Iris pigment epithelial cell (primary cell): ENCODE measurements at regions not wholly inside any gene's neighbourhood (a gene's known extent, or its start where the extent isn't known, plus 50 kb on each side); places are given as distances from the start of the nearest gene placed in this dataset.
"Not testable (repeated sequence)": the region's sequence is repeated elsewhere in the genome, so short reads cannot be mapped to it uniquely, and the experiment has no call there.

Experiments
- DNase-seq: peaks from one replicate; pipeline ENCODE4 v3.0.0-alpha.2; 2011; ENCODE audit warnings: low read depth

- DNase-seq = no peak
These were observed 2031.8 kb upstream of the CDH6 start for GRCh38 chr5:29161399-29162291.

DNA sequence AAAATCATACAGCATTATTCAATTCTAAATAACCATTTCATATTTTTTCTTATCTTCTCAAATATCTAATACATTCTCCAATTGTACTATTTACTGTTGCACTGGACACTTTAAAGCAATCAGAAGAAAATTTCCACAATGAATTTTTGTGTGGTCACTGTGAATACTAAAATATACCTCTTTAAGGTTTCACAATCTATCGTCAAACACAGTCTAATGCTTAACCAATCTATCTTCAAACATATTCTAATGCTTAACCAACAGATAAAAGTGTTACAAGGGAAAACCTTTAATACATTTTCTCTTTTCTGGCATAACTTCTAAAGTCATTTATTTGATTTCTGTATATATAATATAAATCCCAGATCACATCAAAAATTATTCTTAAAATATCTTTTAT is 2035.5 kb upstream of the CDH6 start:
- no peak for DNase-seq

DNA sequence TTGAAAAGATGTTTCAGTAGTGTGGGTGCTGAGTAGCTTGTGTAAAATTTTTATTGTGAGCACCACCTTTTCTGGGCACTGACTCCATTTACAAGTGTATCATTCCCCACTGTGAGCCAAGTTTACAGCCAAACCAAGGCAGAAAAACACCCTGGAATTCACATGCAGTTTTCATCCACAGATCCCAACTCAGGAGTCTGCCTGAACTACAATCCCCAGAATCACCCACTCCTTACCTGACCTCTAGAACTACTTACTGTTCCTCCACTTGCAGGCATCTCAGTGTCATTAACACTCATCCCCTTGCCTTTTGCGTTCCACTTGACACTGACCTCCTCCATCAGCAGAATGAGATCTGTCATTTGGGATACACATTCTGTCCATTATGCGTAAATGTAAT is 2042.6 kb upstream of the CDH6 start:
- DNase-seq = no peak

- no peak for DNase-seq
These were observed 2044.9 kb upstream of the CDH6 start for GRCh38 chr5:29148581-29148980.

DNA sequence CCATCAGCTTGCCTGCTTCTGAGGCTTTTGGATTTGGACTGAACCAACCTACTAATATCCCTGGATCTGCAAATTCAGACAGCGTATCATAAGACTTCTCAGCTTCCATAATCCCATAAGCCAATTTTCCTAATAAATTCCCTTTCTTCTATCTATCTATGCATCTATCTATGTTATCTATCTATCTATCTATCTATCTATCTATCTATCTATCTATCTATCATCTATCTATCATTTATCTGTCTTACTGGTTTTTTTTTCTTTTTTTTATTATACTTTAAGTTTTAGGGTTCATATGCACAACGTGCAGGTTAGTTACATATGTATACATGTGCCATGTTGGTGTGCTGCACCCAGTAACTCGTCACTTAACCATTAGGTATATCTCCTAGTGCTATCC is 2045.4 kb upstream of the CDH6 start:
- no peak for DNase-seq

DNA sequence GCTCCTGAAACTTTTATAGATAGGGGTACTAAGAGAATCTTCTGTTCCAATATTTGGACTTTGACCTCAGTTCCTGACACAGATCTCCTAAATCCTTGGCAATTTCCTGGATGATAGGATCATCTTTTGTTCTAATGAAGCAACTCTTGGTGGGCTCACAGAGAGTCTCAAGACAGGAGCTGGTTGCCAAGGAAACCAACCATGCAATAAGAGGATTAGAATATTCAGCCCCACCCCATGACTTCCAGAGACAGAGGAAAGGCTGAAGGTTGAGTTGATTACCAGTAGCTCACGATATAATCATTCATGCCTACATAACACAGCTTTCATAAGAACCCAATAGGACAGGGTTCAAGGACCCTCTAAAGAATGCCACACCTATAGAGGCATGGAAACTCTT is 2050.2 kb upstream of the CDH6 start:
- no peak for DNase-seq

DNA sequence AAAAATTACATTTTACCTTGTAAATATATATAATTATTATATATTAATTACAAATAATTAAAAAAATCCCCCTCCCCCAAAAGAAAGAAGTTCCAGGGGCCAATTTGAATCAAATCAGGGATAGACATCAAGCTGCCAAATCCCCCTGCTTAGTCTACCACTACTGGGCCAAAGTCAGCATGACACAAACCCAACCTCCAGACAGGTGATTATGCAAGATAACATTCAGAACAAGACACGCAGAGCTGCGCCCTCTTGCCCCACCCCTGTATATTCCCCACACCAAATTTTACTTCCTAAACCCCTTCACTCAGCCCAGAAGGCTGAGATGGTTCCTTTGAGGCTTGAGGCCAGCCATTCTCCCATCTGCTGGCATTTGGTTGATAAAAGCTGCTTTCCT is 2059.1 kb upstream of the CDH6 start:
- DNase-seq = no peak

DNA sequence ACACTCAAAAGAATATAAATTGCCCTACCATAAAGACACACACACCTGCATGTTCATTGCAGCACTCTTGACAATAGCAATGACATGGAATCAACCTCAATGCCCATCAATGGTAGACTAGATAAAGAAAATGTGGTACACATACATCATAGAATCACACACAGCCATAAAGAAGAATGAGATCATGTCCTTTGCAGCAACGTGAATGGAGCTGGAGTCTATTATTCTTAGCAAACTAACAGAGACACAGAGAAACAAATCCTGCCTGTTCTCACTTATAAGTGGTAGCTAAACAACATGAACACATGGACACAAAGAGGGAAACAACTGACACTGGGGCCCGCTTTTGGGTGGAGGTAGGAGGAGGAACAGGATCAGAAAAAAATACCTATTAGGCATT is 2062.2 kb upstream of the CDH6 start:
- no peak for DNase-seq

- DNase-seq = no peak
These were observed 2062.7 kb upstream of the CDH6 start for GRCh38 chr5:29130786-29131185.

- DNase-seq = not testable (repeated sequence)
These were observed 2065.8 kb upstream of the CDH6 start for GRCh38 chr5:29127524-29128156.

DNA sequence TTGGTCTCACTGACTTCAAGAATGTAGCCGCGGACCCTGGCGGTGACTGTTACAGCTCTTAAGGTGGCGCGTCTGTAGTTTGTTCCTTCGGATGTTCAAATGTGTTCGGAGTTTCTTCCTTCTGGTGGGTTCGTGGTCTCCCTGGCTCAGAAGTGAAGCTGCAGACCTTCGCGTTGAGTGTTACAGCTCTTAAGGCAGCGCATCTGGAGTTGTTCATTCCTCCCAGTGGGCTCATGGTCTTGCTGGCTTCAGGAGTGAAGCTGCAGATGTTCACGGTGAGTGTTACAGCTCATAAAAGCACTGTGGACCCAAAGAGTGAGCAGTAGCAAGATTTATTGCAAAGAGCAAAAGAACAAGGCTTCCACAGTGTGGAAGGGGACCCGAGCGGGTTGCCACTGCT is 2067.0 kb upstream of the CDH6 start:
- not testable (repeated sequence) for DNase-seq

- no peak for DNase-seq
These were observed 2071.2 kb upstream of the CDH6 start for GRCh38 chr5:29122306-29122705.

GRCh38 chr5:29114331-29114768 is 2076.0 kb upstream of the CDH9 start:
- DNase-seq = no peak

GRCh38 chr5:29113516-29113915 is 2075.1 kb upstream of the CDH9 start:
- no peak for DNase-seq

DNA sequence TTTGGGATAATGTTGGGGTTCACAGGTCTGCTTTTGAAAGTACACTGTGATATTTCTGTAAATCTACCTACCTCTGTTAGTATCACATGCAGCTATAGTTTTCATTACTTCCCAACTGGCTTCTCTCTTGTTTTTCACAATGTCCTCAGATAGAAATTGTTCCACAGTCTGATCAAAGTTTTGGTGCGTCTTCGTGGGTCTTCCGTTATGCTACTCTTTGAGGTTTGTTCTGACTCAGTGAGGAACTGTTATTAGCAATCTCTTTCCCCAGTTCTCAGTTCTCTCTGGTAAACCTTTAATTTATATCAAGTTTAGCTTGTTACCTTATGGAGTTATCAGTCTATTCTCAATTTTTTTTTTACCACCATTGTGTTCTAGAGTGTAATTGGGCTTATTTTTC is 2061.2 kb upstream of the CDH9 start:
- no peak for DNase-seq

- DNase-seq = no peak
These were observed 2051.3 kb upstream of the CDH9 start for GRCh38 chr5:29089591-29090130.

DNA sequence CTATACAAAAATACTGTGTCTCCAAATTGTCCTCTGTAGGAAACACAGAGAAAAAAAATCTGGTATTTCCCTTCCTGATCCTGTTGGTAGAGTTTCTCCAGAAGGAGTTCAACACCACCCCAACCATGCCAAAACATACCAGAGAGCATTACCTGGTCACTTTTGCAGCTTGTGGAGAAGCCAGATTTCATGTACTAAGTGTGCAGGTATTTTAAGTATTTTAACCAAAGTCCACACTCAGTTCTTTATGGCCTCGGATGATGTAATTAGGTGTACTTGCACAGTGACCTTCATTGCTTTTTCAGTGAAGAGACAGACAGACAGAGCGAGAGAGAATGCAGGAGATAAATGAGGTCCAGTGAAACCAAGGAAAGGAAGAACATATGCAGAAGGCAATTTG is 2046.8 kb upstream of the CDH9 start:
- no peak for DNase-seq

GRCh38 chr5:29079771-29080170 is 2041.4 kb upstream of the CDH9 start:
- DNase-seq = no peak

GRCh38 chr5:29077451-29077850 is 2039.1 kb upstream of the CDH9 start:
- DNase-seq = peak; percentile 3

GRCh38 chr5:29069104-29069402 is 2030.7 kb upstream of the CDH9 start:
- no peak for DNase-seq

DNA sequence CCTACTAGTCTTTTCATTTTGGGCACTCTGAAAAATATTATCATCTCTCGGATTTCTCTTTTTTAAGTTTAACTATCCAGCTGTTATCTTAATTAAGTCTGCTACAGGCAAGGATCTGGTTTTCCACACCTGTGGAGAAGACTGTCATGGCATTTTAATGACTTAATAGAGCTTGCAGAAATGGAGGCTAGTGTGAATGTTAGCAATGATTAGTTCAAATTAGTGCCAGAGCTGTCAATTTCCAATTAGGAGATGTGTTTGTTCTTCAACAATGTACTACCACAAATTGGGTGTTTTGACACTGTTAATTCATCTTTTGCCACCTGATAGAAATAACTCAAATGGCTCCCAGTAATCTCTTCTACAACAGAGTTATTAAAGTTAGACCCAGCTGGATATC is 2023.0 kb upstream of the CDH9 start:
- DNase-seq = no peak

DNA sequence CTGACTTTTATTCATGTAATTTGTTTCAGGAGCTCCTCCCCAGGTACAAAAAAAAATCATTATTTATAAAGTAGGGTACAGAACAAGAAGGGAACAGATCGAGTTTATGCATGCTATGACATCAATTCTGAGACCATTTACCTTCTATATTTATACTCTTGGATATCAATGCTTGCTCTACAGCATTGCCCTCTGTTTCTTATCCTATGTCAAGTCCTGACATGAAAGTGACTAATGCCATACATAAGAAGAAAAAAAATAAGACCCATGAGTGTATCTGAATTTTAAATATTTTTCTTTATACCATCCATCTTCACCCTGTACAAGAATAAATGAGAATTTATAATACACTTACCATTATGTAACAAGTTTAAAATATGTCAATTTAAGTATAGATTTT is 2016.3 kb upstream of the CDH9 start:
- DNase-seq = no peak

DNA sequence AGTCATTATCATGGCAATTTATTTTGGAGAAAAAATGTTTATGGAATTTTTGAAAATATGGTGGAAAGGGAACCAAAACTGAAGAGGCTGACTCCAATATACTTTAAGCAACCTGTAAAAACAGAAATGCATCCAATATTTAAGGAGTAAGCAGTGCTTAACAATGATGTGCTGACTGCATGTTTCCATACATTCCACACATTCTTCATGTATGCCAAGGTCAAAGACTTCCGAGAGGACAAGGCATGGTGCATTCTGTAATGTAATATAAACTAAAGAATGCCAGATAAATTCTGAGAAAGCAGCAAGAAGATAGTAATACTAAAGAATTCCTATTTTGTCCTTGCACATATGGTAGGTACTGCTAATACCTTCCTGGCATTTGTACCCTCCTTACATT is 2015.9 kb upstream of the CDH9 start:
- DNase-seq = no peak

DNA sequence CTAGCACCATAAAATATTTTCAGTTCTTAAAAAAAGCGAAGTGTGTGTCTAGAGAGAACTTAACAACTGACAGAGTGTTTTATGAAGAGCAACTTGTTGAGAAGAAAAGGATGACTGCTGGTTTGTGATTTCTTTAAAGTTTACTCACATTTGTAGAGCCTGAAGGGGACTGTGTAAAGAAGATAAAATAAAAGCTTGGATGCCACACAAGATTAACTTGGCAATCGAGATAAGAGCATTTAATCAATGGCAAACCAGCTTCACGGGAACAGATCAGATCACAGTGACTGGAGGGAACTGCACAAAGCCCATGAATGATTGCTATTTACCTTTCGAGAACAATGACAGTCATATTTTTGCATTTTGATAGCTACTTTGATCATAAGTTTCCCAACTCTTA is 2013.1 kb upstream of the CDH9 start:
- no peak for DNase-seq
